ENCODE measurements at regions not wholly inside any gene's neighbourhood (a gene's known extent, or its start where the extent isn't known, plus 50 kb on each side); places are given as distances from the start of the nearest gene placed in this dataset.

- no peak for TF ChIP-seq POLR2A (IDR thresholded peaks at IDR 0.05)
- no peak for TF ChIP-seq POLR2AphosphoS5 (IDR thresholded peaks at IDR 0.05)
- no peak for TF ChIP-seq CTCF (IDR thresholded peaks at IDR 0.05)
- no peak for TF ChIP-seq EP300 (IDR thresholded peaks at IDR 0.05; ENCODE audit: low read depth)
Observed at GRCh38 chr19:32150605-32151004, 194.8 kb upstream of the ZNF507 start.

Measured in transverse colon (tissue), 4 donors.